ENCODE measurements at regions not wholly inside any gene's neighbourhood (a gene's known extent, or its start where the extent isn't known, plus 50 kb on each side); places are given as distances from the start of the nearest gene placed in this dataset.

GRCh38 chr1:55504306-55504731, 289.2 kb upstream of the USP24 start:
- TF ChIP-seq, protein P1, sequence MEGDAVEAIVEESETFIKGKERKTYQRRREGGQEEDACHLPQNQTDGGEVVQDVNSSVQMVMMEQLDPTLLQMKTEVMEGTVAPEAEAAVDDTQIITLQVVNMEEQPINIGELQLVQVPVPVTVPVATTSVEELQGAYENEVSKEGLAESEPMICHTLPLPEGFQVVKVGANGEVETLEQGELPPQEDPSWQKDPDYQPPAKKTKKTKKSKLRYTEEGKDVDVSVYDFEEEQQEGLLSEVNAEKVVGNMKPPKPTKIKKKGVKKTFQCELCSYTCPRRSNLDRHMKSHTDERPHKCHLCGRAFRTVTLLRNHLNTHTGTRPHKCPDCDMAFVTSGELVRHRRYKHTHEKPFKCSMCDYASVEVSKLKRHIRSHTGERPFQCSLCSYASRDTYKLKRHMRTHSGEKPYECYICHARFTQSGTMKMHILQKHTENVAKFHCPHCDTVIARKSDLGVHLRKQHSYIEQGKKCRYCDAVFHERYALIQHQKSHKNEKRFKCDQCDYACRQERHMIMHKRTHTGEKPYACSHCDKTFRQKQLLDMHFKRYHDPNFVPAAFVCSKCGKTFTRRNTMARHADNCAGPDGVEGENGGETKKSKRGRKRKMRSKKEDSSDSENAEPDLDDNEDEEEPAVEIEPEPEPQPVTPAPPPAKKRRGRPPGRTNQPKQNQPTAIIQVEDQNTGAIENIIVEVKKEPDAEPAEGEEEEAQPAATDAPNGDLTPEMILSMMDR (IDR thresholded peaks at IDR 0.05; ENCODE audit: control extremely low read depth in 1 of 3, insufficient read depth in 1 of 3, low read depth in 1 of 3, low read length in 3 of 3), result no peak
- TF ChIP-seq YY1 (IDR thresholded peaks at IDR 0.05; ENCODE audit: low read depth, low read length), result no peak
- no peak for TF ChIP-seq EP300 (IDR thresholded peaks at IDR 0.05; ENCODE audit: borderline replicate concordance in 1 of 2, low read depth in 2 of 2, low read length in 2 of 2)
- TF ChIP-seq, protein P2, sequence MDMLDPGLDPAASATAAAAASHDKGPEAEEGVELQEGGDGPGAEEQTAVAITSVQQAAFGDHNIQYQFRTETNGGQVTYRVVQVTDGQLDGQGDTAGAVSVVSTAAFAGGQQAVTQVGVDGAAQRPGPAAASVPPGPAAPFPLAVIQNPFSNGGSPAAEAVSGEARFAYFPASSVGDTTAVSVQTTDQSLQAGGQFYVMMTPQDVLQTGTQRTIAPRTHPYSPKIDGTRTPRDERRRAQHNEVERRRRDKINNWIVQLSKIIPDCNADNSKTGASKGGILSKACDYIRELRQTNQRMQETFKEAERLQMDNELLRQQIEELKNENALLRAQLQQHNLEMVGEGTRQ (IDR thresholded peaks at IDR 0.05; ENCODE audit: low read length), result no peak
- TF ChIP-seq CHD1 (IDR thresholded peaks at IDR 0.05; ENCODE audit: low read depth, low read length), result no peak
- TF ChIP-seq CBX8 (IDR thresholded peaks at IDR 0.05; ENCODE audit: borderline replicate concordance, low read depth, low read length), result no peak
- no peak for TF ChIP-seq TBP (IDR thresholded peaks at IDR 0.05; ENCODE audit: low read depth, low read length)
- no peak for TF ChIP-seq GABPA (IDR thresholded peaks at IDR 0.05; ENCODE audit: borderline replicate concordance, insufficient read depth, low read length)
- TF ChIP-seq KDM1A (IDR thresholded peaks at IDR 0.05; ENCODE audit: borderline replicate concordance, low read length), result no peak
- TF ChIP-seq CEBPB (IDR thresholded peaks at IDR 0.05; ENCODE audit: low read depth, low read length), result no peak
- TF ChIP-seq, protein P3, sequence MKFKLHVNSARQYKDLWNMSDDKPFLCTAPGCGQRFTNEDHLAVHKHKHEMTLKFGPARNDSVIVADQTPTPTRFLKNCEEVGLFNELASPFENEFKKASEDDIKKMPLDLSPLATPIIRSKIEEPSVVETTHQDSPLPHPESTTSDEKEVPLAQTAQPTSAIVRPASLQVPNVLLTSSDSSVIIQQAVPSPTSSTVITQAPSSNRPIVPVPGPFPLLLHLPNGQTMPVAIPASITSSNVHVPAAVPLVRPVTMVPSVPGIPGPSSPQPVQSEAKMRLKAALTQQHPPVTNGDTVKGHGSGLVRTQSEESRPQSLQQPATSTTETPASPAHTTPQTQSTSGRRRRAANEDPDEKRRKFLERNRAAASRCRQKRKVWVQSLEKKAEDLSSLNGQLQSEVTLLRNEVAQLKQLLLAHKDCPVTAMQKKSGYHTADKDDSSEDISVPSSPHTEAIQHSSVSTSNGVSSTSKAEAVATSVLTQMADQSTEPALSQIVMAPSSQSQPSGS (IDR thresholded peaks at IDR 0.05; ENCODE audit: low read length), result no peak
- no peak for TF ChIP-seq CREB1 (IDR thresholded peaks at IDR 0.05)
